Neural cell (in vitro differentiated cells): ENCODE measurements at regions not wholly inside any gene's neighbourhood (a gene's known extent, or its start where the extent isn't known, plus 50 kb on each side); places are given as distances from the start of the nearest gene placed in this dataset.

Source experiments
- H2AFZ ChIP-seq: fragments of 200-600, 300-800 bp; sonication (generic), shearing (Covaris generic); 2 replicates; pipeline ENCODE4 v1.6.0; 2014; ENCODE audit warnings: low read depth, mild to moderate bottlenecking, antibody characterized with exemption, low read length, moderate library complexity
- H3F3A ChIP-seq: fragments of 200-600 bp; shearing (Covaris generic); 2 replicates; pipeline ENCODE4 v1.6.1; 2016; ENCODE audit warnings: mild to moderate bottlenecking, moderate library complexity, mixed read lengths, antibody characterized with exemption, low read length; ENCODE audit not compliant: insufficient read depth, poor library complexity, severe bottlenecking
- H3K27ac ChIP-seq: fragments of 200-600, 300-800 bp; sonication (generic), shearing (Covaris generic); 2 replicates; pipeline ENCODE4 v1.5.1; 2014; ENCODE audit warnings: mild to moderate bottlenecking, low read length, moderate library complexity
- H3K27me3 ChIP-seq: fragments of 300-800, 200-600 bp; sonication (generic), shearing (Covaris generic); 2 replicates; pipeline ENCODE4 v1.6.0; 2014; ENCODE audit warnings: mild to moderate bottlenecking, low read depth, low read length, moderate library complexity; ENCODE audit not compliant: insufficient read depth
- H3K36me3 ChIP-seq: fragments of 300-800, 200-600 bp; sonication (generic), shearing (Covaris generic); 2 replicates; pipeline ENCODE4 v1.5.1; 2014; ENCODE audit warnings: mild to moderate bottlenecking, antibody characterized with exemption, low read length, moderate library complexity; ENCODE audit not compliant: insufficient read depth
- H3K4me2 ChIP-seq: fragments of 300-800, 200-600 bp; sonication (generic), shearing (Covaris generic); 2 replicates; pipeline ENCODE4 v1.6.0; 2014; ENCODE audit warnings: mild to moderate bottlenecking, low read length
- H3K4me3 ChIP-seq: fragments of 300-800, 200-600 bp; sonication (generic), shearing (Covaris generic); 2 replicates; pipeline ENCODE4 v1.5.1; 2014; ENCODE audit warnings: mild to moderate bottlenecking, low read length, moderate library complexity
- H3K79me2 ChIP-seq: fragments of 200-600 bp; shearing (Covaris generic); replicated peaks from 2 replicates; pipeline ENCODE4 v1.6.0; 2014; ENCODE audit warnings: mild to moderate bottlenecking, low read length, moderate library complexity; ENCODE audit not compliant: insufficient read depth
- H3K9ac ChIP-seq: fragments of 300-800, 200-600 bp; sonication (generic), shearing (Covaris generic); 2 replicates; pipeline ENCODE4 v1.6.1; 2016; ENCODE audit warnings: mild to moderate bottlenecking, low read length, mixed read lengths
- H3K9me2 ChIP-seq: fragments of 200-600 bp; shearing (Covaris generic); 2 replicates; pipeline ENCODE4 v1.6.1; 2016; ENCODE audit warnings: mild to moderate bottlenecking, low read length, mixed read lengths; ENCODE audit not compliant: insufficient read depth
- H3K9me3 ChIP-seq: fragments of 200-600, 300-800 bp; sonication (generic), shearing (Covaris generic); 2 replicates; pipeline ENCODE4 v1.6.1; 2016; ENCODE audit warnings: mild to moderate bottlenecking, mixed run types, low read length, moderate library complexity, mixed read lengths
- H4K20me1 ChIP-seq: fragments of 200-600 bp; shearing (Covaris generic); 2 replicates; pipeline ENCODE4 v1.6.1; 2016; ENCODE audit warnings: mild to moderate bottlenecking, mixed run types; ENCODE audit not compliant: insufficient read depth
- EP300 ChIP-seq: fragments of 450-650 bp; conservative IDR thresholded peaks from 2 replicates; pipeline ENCODE4 v1.6.1; 2014; ENCODE audit warnings: antibody characterized with exemption, mild to moderate bottlenecking, moderate library complexity; ENCODE audit not compliant: poor library complexity, severe bottlenecking
- EZH2 ChIP-seq: fragments of 200-600, 300-800 bp; shearing (Covaris generic), sonication (generic); IDR thresholded peaks from 2 replicates; pipeline ENCODE4 v1.6.1; 2014; ENCODE audit warnings: antibody characterized with exemption, low read length, borderline replicate concordance, mild to moderate bottlenecking; ENCODE audit not compliant: insufficient read depth, poor library complexity, severe bottlenecking
- MXI1 ChIP-seq: fragments of 450-650 bp; conservative IDR thresholded peaks from 2 replicates; pipeline ENCODE4 v1.6.1; 2014; ENCODE audit warnings: antibody characterized with exemption, mild to moderate bottlenecking; ENCODE audit not compliant: poor library complexity, severe bottlenecking
- POLR2AphosphoS5 ChIP-seq: IDR thresholded peaks from 2 replicates; pipeline ENCODE4 v1.6.1; 2012
- RAD21 ChIP-seq: fragments of 450-650 bp; conservative IDR thresholded peaks from 2 replicates; pipeline ENCODE4 v1.6.1; 2014; ENCODE audit warnings: antibody characterized with exemption, mild to moderate bottlenecking, moderate library complexity
- SMC3 ChIP-seq: fragments of 450-650 bp; conservative IDR thresholded peaks from 2 replicates; pipeline ENCODE4 v1.6.1; 2014; ENCODE audit warnings: antibody characterized with exemption, mild to moderate bottlenecking, moderate library complexity; ENCODE audit not compliant: poor library complexity
- TAF1 ChIP-seq: IDR thresholded peaks from 2 replicates; pipeline ENCODE4 v1.6.1; 2012; ENCODE audit warnings: low read depth
- TF ChIP-seq, protein P1 (sequence below): IDR thresholded peaks from 2 replicates; pipeline ENCODE4 v1.6.1; 2012; ENCODE audit warnings: borderline replicate concordance
- TF ChIP-seq, protein P2 (sequence below): fragments of 450-650 bp; IDR thresholded peaks from 2 replicates; pipeline ENCODE4 v1.5.1; 2014; ENCODE audit warnings: antibody characterized with exemption, mild to moderate bottlenecking, moderate library complexity; ENCODE audit not compliant: poor library complexity, severe bottlenecking

DNA sequence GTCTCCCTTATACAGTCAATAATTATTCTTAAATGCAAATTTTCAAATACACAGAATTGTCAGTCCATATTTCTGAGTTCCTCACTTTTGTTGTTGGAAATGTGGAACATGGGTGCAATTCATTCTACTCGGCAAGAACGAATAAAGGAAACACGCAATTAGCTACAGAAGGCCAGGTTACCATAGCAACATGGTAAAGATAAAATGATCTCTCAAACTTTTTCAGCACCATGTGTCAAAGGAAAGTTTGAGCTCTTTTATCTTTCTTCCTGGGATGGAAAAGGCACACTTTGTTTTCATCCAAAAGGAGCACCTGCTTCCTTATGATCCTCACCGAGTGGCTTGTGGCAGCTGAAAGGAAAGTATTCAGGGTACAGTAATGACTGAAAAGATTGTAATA, 595.0 kb downstream of the RPS29 start:
- H3F3A ChIP-seq: no peaks in the 10 kb centered on the region
- H4K20me1 ChIP-seq: no peaks in the 10 kb centered on the region
- no peak overlapping the region for H3K4me3 ChIP-seq
- no peak overlapping the region for H2AFZ ChIP-seq
- no peak overlapping the region for H3K27ac ChIP-seq
- no peaks in the 10 kb centered on the region for H3K9me3 ChIP-seq
- TF ChIP-seq EZH2 (no peak), EP300 (no peak), RAD21 (no peak), MXI1 (no peak), TAF1 (no peak), POLR2AphosphoS5 (no peak), SMC3 (no peak)
- TF ChIP-seq, protein P1, sequence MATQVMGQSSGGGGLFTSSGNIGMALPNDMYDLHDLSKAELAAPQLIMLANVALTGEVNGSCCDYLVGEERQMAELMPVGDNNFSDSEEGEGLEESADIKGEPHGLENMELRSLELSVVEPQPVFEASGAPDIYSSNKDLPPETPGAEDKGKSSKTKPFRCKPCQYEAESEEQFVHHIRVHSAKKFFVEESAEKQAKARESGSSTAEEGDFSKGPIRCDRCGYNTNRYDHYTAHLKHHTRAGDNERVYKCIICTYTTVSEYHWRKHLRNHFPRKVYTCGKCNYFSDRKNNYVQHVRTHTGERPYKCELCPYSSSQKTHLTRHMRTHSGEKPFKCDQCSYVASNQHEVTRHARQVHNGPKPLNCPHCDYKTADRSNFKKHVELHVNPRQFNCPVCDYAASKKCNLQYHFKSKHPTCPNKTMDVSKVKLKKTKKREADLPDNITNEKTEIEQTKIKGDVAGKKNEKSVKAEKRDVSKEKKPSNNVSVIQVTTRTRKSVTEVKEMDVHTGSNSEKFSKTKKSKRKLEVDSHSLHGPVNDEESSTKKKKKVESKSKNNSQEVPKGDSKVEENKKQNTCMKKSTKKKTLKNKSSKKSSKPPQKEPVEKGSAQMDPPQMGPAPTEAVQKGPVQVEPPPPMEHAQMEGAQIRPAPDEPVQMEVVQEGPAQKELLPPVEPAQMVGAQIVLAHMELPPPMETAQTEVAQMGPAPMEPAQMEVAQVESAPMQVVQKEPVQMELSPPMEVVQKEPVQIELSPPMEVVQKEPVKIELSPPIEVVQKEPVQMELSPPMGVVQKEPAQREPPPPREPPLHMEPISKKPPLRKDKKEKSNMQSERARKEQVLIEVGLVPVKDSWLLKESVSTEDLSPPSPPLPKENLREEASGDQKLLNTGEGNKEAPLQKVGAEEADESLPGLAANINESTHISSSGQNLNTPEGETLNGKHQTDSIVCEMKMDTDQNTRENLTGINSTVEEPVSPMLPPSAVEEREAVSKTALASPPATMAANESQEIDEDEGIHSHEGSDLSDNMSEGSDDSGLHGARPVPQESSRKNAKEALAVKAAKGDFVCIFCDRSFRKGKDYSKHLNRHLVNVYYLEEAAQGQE: no peak
- TF ChIP-seq, protein P2, sequence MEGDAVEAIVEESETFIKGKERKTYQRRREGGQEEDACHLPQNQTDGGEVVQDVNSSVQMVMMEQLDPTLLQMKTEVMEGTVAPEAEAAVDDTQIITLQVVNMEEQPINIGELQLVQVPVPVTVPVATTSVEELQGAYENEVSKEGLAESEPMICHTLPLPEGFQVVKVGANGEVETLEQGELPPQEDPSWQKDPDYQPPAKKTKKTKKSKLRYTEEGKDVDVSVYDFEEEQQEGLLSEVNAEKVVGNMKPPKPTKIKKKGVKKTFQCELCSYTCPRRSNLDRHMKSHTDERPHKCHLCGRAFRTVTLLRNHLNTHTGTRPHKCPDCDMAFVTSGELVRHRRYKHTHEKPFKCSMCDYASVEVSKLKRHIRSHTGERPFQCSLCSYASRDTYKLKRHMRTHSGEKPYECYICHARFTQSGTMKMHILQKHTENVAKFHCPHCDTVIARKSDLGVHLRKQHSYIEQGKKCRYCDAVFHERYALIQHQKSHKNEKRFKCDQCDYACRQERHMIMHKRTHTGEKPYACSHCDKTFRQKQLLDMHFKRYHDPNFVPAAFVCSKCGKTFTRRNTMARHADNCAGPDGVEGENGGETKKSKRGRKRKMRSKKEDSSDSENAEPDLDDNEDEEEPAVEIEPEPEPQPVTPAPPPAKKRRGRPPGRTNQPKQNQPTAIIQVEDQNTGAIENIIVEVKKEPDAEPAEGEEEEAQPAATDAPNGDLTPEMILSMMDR: no peak
- H3K9me2 ChIP-seq: no peaks in the 10 kb centered on the region
- no peaks in the 10 kb centered on the region for H3K27me3 ChIP-seq
- no peaks in the 10 kb centered on the region for H3K79me2 ChIP-seq
- no peak overlapping the region for H3K9ac ChIP-seq
- no peaks in the 10 kb centered on the region for H3K36me3 ChIP-seq
- H3K4me2 ChIP-seq: no peak overlapping the region

DNA sequence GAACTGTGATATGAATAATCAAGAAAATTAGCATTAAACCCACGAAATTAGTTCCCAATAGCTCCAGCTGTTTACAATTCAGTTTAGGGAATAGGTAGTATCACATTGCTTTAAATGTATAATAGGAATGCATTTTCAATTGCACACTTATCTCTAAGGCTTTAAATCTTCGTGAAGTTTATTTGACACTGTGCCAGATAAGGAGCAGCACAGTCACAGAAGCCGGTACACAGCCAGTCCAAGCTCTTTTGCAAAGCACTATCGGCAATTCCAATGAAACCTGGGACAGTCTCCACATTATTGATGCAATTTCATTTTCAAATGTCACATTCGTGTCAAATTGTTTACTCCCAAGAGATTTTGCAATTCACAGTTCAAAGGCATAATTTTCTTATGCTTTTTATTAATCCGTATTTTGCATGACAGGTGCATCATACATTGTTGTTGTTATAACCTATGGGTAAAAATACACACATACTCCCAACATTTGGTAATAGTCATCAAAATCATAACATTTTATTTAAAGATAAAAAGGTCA, 602.8 kb downstream of the RPS29 start:
- Histone ChIP-seq H3K27me3 (no peaks in the 10 kb centered on the region), H2AFZ (no peak overlapping the region), H3K4me2 (no peak overlapping the region), H3K79me2 (no peaks in the 10 kb centered on the region), H3K36me3 (no peaks in the 10 kb centered on the region), H3K9ac (no peak overlapping the region), H3K27ac (no peak overlapping the region), H3F3A (no peaks in the 10 kb centered on the region), H3K9me2 (no peaks in the 10 kb centered on the region), H4K20me1 (no peaks in the 10 kb centered on the region), H3K9me3 (no peaks in the 10 kb centered on the region), H3K4me3 (no peak overlapping the region)
- TF ChIP-seq SMC3 (no peak), POLR2AphosphoS5 (peak; percentile 56), EP300 (peak; percentile 51), TAF1 (no peak)
- TF ChIP-seq, protein P2: no peak
